Muscle layer of duodenum (tissue), 2 donors: ENCODE measurements at regions not wholly inside any gene's neighbourhood (a gene's known extent, or its start where the extent isn't known, plus 50 kb on each side); places are given as distances from the start of the nearest gene placed in this dataset.

ENCODE experiments used
- H3K27ac ChIP-seq: one replicate; pipeline ENCODE4 v1.7.0; 2013; ENCODE audit warnings: mild to moderate bottlenecking, low read length
- H3K27me3 ChIP-seq: one replicate; pipeline ENCODE4 v1.7.0; 2013; ENCODE audit warnings: low read depth, mild to moderate bottlenecking, control low read depth, low read length
- H3K36me3 ChIP-seq, 2 donors: one replicate each; pipeline ENCODE4 v1.7.0; 2013; ENCODE audit warnings: low read length in 2 of 2, control low read depth in 1 of 2, mild to moderate bottlenecking in 1 of 2; ENCODE audit not compliant: insufficient read depth in 2 of 2, control insufficient read depth in 1 of 2
- H3K4me1 ChIP-seq, 2 donors: one replicate each; pipeline ENCODE4 v1.7.0; 2013; ENCODE audit warnings: low read length in 2 of 2, mild to moderate bottlenecking in 2 of 2, control low read depth in 1 of 2, moderate library complexity in 1 of 2; ENCODE audit not compliant: insufficient read depth in 2 of 2, control insufficient read depth in 1 of 2
- H3K4me3 ChIP-seq, 2 donors: one replicate each; pipeline ENCODE4 v1.7.0; 2013; ENCODE audit warnings: low read length in 2 of 2, low read depth in 1 of 2, mild to moderate bottlenecking in 1 of 2
- H3K9me3 ChIP-seq, 2 donors: one replicate each; pipeline ENCODE4 v1.7.0; 2013; ENCODE audit warnings: low read length in 2 of 2, control low read depth in 1 of 2, mild to moderate bottlenecking in 1 of 2; ENCODE audit not compliant: control insufficient read depth in 1 of 2
- donor health status: healthy.

DNA sequence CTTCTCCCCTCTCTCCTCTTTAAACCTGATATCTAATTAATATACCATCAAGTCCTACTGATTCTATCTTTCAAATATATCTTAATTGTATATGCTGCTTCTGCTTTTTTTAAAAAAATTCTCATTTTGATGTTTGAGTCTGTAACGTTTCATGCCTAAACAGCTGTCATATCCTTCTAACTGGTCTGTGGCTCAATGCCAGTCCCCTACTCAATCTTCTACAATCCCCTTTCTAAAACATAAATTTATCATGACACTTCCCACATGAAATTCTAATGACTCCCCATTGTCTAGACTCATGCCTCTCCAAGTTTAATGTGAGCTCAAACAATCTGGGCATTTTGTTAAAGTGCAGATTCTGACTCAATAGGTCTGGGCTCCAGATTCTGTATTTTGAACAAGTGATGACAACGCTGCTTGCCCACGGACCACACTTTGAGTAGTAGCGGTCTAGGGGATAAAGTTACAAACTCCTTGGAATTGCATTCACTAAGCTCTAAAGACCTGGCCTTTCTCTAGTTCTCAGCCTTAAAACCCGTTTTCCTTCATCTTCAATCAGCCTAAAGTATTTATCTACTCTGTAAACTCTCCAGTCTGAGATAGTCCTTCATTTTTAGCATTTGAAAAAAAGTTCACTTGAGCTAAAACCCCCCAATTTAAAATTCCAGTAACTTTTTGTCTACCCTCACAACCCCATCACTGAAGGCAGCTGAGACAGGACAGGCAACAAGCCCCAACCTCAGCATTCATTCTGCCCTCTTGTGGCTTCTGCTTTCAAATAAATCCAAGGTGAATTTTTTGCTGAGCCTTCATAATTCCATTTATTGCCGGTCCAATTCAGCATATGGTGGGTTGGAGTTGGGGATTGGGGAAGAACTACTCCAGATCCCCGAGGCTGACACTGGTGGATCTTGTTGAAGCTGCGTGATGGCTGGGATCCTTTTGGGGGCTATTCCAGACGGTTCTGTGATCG, 88.1 kb upstream of the THRB start:
- H3K4me1 ChIP-seq: no peaks in the 10 kb centered on the region
- H3K27me3 ChIP-seq: no peaks in the 10 kb centered on the region
- no peaks in the 10 kb centered on the region for H3K36me3 ChIP-seq
- no peak overlapping the region for H3K4me3 ChIP-seq
- no peaks in the 10 kb centered on the region for H3K9me3 ChIP-seq
- H3K27ac ChIP-seq: no peak overlapping the region

DNA sequence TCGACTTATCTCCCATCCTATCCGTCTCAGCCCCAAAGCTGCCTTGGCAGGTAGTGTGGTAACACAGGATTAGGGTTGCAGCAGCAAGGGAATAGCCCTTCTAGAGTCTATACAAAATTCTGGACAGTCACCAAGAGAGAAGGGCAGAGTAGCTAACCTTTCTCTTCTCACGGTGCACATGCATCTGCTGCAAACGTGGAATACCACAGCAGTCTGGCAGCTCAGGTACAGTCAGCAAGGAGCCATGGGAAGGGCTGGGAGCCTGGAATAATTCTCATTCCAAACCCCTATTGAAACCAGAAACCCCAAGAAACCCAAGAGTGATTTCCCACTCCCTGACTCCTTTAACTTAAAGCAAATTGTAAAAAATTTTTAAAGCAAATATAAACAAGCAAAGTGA, 92.3 kb upstream of the THRB start:
- H3K27me3 ChIP-seq: no peaks in the 10 kb centered on the region
- H3K4me3 ChIP-seq: no peak overlapping the region
- no peak overlapping the region for H3K27ac ChIP-seq

GRCh38 chr3:24588629-24589512, 94.2 kb upstream of the THRB start:
- Histone ChIP-seq H3K4me3 (no peak overlapping the region), H3K27ac (peak overlapping the region; percentile 25), H3K4me1 (peaks cover 0 to 12% of the 10 kb centered on the region in 2 donors), H3K27me3 (no peaks in the 10 kb centered on the region), H3K36me3 (no peaks in the 10 kb centered on the region), H3K9me3 (no peaks in the 10 kb centered on the region)

More for the DNA sequence above, 92.3 kb upstream of the THRB start:
- Histone ChIP-seq H3K36me3 (no peaks in the 10 kb centered on the region), H3K9me3 (no peaks in the 10 kb centered on the region), H3K4me1 (peaks cover 0 to 12% of the 10 kb centered on the region in 2 donors)

GRCh38 chr3:24589513-24589851, 94.8 kb upstream of the THRB start:
- Histone ChIP-seq H3K36me3 (no peaks in the 10 kb centered on the region), H3K4me1 (peaks cover 0 to 12% of the 10 kb centered on the region in 2 donors), H3K27ac (peak overlapping the region; percentile 25), H3K27me3 (no peaks in the 10 kb centered on the region), H3K4me3 (no peak overlapping the region), H3K9me3 (no peaks in the 10 kb centered on the region)

GRCh38 chr3:24589931-24590880, 95.6 kb upstream of the THRB start:
- Histone ChIP-seq H3K27ac (no peak overlapping the region), H3K9me3 (no peaks in the 10 kb centered on the region), H3K4me1 (peaks cover 0 to 12% of the 10 kb centered on the region in 2 donors)

GRCh38 chr3:24591191-24591590, 96.5 kb upstream of the THRB start:
- H3K27ac ChIP-seq: no peak overlapping the region
- H3K9me3 ChIP-seq: no peaks in the 10 kb centered on the region
- no peaks in the 10 kb centered on the region for H3K36me3 ChIP-seq
- H3K27me3 ChIP-seq: no peaks in the 10 kb centered on the region
- H3K4me1 ChIP-seq: peaks cover 0 to 12% of the 10 kb centered on the region in 2 donors
- H3K4me3 ChIP-seq: no peak overlapping the region

More at GRCh38 chr3:24589931-24590880, 95.6 kb upstream of the THRB start:
- Histone ChIP-seq H3K27me3 (no peaks in the 10 kb centered on the region), H3K4me3 (no peak overlapping the region), H3K36me3 (no peaks in the 10 kb centered on the region)

- H3K27ac ChIP-seq: no peak overlapping the region
- H3K9me3 ChIP-seq: no peaks in the 10 kb centered on the region
- no peaks in the 10 kb centered on the region for H3K36me3 ChIP-seq
- no peak overlapping the region for H3K4me3 ChIP-seq
- H3K27me3 ChIP-seq: no peaks in the 10 kb centered on the region
- H3K4me1 ChIP-seq: peaks cover 0 to 12% of the 10 kb centered on the region in 2 donors
Measured at GRCh38 chr3:24591661-24592555, 97.3 kb upstream of the THRB start.

GRCh38 chr3:24594161-24594560, 99.5 kb upstream of the THRB start:
- Histone ChIP-seq H3K36me3 (no peaks in the 10 kb centered on the region), H3K9me3 (no peaks in the 10 kb centered on the region), H3K27me3 (no peaks in the 10 kb centered on the region), H3K4me3 (no peak overlapping the region), H3K4me1 (peaks cover 0 to 7% of the 10 kb centered on the region in 2 donors), H3K27ac (no peak overlapping the region)

- H3K36me3 ChIP-seq: no peaks in the 10 kb centered on the region
- no peaks in the 10 kb centered on the region for H3K9me3 ChIP-seq
- H3K27me3 ChIP-seq: no peaks in the 10 kb centered on the region
- H3K4me1 ChIP-seq: peaks cover 0 to 7% of the 10 kb centered on the region in 2 donors
- no peak overlapping the region for H3K4me3 ChIP-seq
- no peak overlapping the region for H3K27ac ChIP-seq
Measured at GRCh38 chr3:24595796-24596195, 101.1 kb upstream of the THRB start.

GRCh38 chr3:24596626-24597025, 102.0 kb upstream of the THRB start:
- Histone ChIP-seq H3K4me1 (peaks cover 0 to 7% of the 10 kb centered on the region in 2 donors), H3K4me3 (no peak overlapping the region), H3K27ac (no peak overlapping the region), H3K9me3 (no peaks in the 10 kb centered on the region), H3K27me3 (no peaks in the 10 kb centered on the region), H3K36me3 (no peaks in the 10 kb centered on the region)
